ENCODE measurements at regions not wholly inside any gene's neighbourhood (a gene's known extent, or its start where the extent isn't known, plus 50 kb on each side); places are given as distances from the start of the nearest gene placed in this dataset.
A peak's percentile ranks its signal among the peaks of the same experiment; 100 is the strongest.

GRCh38 chr11:19330416-19330815 lies 89.7 kb upstream of the E2F8 start:
- DNase-seq (ENCODE audit: low spot score) = no peak

- DNase-seq (ENCODE audit: low spot score) = no peak
Observed at GRCh38 chr11:19329970-19330369, 89.2 kb upstream of the E2F8 start.

GRCh38 chr11:19328586-19329311 lies 88.0 kb upstream of the E2F8 start:
- DNase-seq (ENCODE audit: low spot score) = no peak

GRCh38 chr11:19327280-19327679 lies 86.5 kb upstream of the E2F8 start:
- DNase-seq (ENCODE audit: low spot score) = no peak

GRCh38 chr11:19326499-19326898 lies 85.8 kb upstream of the E2F8 start:
- no peak for DNase-seq (ENCODE audit: low spot score)

GRCh38 chr11:19323502-19323901 lies 82.8 kb upstream of the E2F8 start:
- DNase-seq (ENCODE audit: low spot score) = no peak

GRCh38 chr11:19321351-19321750 lies 80.6 kb upstream of the E2F8 start:
- DNase-seq (ENCODE audit: low spot score) = no peak

GRCh38 chr11:19320827-19321226 lies 80.1 kb upstream of the E2F8 start:
- DNase-seq (ENCODE audit: low spot score) = no peak

- no peak for DNase-seq (ENCODE audit: low spot score)
Observed at GRCh38 chr11:19316434-19316833, 75.7 kb upstream of the E2F8 start.

- no peak for DNase-seq (ENCODE audit: low spot score)
Observed at GRCh38 chr11:19315511-19315910, 74.8 kb upstream of the E2F8 start.

GRCh38 chr11:19313140-19313539 lies 72.4 kb upstream of the E2F8 start:
- DNase-seq (ENCODE audit: low spot score) = no peak

GRCh38 chr11:19311308-19312030 lies 70.7 kb upstream of the E2F8 start:
- DNase-seq (ENCODE audit: low spot score) = peak; percentile 42

- no peak for DNase-seq (ENCODE audit: low spot score)
Observed at GRCh38 chr11:19307498-19307897, 66.8 kb upstream of the E2F8 start.

GRCh38 chr11:19306179-19306944 lies 65.6 kb upstream of the E2F8 start:
- no peak for DNase-seq (ENCODE audit: low spot score)

- no peak for DNase-seq (ENCODE audit: low spot score)
Observed at GRCh38 chr11:19301361-19301760, 60.6 kb upstream of the E2F8 start.

- no peak for DNase-seq (ENCODE audit: low spot score)
Observed at GRCh38 chr11:19294444-19294843, 53.7 kb upstream of the E2F8 start.

GRCh38 chr11:19291064-19291463 lies 50.3 kb upstream of the E2F8 start:
- DNase-seq (ENCODE audit: low spot score) = no peak

Data from hematopoietic multipotent progenitor cell treated with erythropoietin and hydrocortisone succinate and interleukin-3 and kit ligand, for 15 days (in vitro differentiated cells).